UCSD-AML1 (cell line): ENCODE measurements at regions not wholly inside any gene's neighbourhood (a gene's known extent, or its start where the extent isn't known, plus 50 kb on each side); places are given as distances from the start of the nearest gene placed in this dataset.
"Not testable (repeated sequence)": the region's sequence is repeated elsewhere in the genome, so short reads cannot be mapped to it uniquely, and the experiment has no call there.

Experiments used
- DNase-seq: peaks from one replicate; lab custom pipeline; 2025; ENCODE audit not compliant: unreplicated experiment; lab: John Stamatoyannopoulos, UW

GRCh38 chr4:126993351-126993750 lies 639.4 kb upstream of the INTU start:
- DNase-seq, result no peak

DNA sequence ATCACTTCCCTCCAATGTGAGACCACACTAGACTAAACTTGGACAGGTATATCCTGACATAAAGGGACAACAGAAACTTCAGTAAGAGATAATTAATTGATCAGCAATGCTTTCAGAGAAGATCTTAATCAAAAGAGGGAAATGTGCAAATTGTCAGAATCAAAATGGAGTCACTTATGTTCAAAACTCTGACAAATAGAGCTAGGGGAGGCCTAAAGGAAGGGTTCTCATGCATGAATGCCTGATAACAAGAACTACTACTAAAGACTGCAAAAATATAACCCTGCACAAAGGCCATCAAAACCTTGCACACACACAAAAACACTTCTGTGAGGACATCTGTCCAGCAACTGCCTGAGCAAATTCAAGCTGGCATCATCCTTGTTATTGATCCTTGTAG lies 637.5 kb upstream of the INTU start:
- DNase-seq, result no peak

DNA sequence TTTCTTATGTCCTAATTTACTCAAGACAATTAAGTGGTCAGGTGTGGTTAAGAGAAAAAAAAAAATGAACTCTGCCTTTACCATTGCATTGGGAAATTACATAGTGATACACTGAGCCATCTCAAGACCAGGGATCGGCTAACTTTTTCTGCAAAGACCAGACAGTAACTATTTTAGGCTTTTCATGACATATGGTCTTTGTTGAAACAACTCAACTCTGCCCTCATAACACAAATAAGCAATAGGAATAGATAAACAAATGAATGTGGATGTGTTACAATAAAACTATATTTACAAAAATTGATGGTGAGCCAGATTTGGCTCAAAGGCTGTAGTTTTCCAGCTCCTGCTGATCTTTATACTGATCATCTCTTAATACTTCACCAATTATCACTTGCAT lies 632.6 kb upstream of the INTU start:
- DNase-seq, result no peak

DNA sequence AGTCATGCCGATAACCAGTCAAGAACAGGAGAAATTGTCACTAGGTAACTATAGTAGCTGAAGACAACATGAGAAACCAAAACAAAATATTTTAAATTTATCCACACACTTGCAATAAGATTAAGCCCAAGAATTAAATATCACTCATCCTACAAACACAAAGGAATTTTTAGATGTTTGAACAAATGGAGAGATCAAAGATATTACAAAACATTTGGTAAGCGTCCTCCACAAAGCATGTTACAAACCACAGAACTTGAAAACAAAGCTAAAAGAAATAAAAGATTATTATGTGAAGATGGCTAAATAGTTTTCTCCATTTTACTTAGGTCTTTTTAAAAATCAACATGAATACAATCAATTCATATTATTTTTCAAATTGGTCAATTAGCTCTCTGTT lies 631.9 kb upstream of the INTU start:
- DNase-seq, result no peak

- no peak for DNase-seq
Observed at GRCh38 chr4:127001933-127002332, 630.8 kb upstream of the INTU start.

GRCh38 chr4:127006446-127006877 lies 626.3 kb upstream of the INTU start:
- DNase-seq, result no peak

- no peak for DNase-seq
Observed at GRCh38 chr4:127007305-127007704, 625.5 kb upstream of the INTU start.

- DNase-seq, result no peak
Observed at GRCh38 chr4:127012549-127012948, 620.2 kb upstream of the INTU start.

DNA sequence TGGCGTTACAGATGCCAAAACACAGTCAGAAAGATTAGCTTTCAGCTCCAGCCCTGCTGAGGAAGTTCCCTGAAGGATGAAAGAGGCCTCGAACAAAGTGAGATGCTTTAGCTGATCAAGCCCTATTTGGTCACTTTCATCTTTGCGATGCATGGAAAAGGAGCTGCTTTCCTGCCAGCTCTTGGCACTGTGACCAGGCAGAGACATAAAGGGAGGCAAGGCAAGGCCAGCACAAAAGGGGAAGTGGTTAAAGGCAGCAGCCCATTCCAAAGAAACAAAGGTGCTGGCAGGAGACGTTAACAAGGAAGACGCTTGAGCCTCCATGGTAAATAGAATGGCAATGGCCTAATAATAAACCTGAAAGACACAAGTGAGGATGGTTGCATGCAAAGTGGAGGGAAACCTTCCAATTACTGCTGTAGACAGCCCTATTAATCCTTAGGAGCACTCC lies 617.1 kb upstream of the INTU start:
- DNase-seq, result peak; percentile 8

GRCh38 chr4:127018381-127018780 lies 614.4 kb upstream of the INTU start:
- DNase-seq, result no peak

GRCh38 chr4:127020831-127021230 lies 611.9 kb upstream of the INTU start:
- not testable (repeated sequence) for DNase-seq

- DNase-seq, result no peak
Observed at GRCh38 chr4:127036296-127036695, 596.5 kb upstream of the INTU start.

GRCh38 chr4:127045861-127046260 lies 586.9 kb upstream of the INTU start:
- no peak for DNase-seq

DNA sequence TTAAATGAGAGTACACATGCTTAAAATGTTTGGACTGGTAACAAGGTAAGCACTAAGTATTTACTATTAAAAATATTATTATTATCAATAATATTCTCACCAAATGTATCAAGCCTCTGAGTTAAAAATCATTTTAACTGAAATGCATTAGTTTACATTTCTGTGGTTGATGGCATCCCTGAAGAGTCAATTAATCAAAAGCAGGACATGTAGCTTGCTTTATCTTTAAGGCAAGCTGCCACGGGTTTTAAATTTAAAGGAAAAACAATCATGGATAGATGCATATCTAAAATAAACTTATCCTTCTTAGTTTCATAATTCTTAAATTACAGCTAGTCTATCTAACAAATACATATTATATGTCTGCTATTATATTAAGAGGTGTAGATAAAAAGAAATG lies 584.8 kb upstream of the INTU start:
- DNase-seq, result no peak

GRCh38 chr4:127048376-127049044 lies 584.2 kb upstream of the INTU start:
- no peak for DNase-seq

- no peak for DNase-seq
Observed at GRCh38 chr4:127049526-127049925, 583.2 kb upstream of the INTU start.

DNA sequence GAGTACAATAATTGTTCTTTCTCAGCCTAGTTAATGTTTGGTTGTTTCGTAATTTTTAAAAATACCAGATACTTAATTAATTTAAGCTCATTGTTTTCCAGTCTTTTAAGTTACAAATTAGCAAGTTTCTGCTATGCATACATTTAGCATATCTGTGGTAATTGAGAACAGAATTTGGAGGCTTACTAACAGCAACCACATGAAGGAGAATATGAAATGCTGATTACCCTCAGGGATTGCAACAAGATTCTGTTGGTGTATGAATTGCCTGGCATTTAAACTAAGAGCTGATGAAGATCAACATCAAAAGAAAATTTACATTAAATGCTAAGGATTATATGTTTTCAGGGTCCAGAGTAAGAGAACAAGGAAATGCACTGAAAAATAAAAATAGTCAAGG lies 580.0 kb upstream of the INTU start:
- DNase-seq, result no peak

DNA sequence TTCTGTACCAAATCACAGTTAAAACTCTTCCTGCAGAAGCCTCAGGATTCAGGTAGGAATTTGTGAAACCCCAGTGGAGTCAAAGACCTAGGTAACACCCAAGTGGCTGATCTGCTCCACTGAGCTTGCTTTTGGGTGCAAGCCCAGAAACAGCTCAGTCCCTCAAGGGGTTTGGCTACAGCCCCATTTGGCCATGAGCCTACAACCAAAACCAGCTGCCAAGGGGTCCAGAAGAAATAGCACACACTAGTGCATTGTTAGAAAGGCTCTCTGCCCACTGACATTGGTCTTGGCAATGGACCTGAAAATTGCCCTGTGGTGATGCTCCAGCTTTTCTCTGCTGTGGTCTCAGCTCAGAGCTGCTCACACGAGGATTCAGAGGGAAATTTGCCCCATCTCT lies 577.4 kb upstream of the INTU start:
- no peak for DNase-seq

- DNase-seq, result no peak
Observed at GRCh38 chr4:127069675-127070074, 563.1 kb upstream of the INTU start.

DNA sequence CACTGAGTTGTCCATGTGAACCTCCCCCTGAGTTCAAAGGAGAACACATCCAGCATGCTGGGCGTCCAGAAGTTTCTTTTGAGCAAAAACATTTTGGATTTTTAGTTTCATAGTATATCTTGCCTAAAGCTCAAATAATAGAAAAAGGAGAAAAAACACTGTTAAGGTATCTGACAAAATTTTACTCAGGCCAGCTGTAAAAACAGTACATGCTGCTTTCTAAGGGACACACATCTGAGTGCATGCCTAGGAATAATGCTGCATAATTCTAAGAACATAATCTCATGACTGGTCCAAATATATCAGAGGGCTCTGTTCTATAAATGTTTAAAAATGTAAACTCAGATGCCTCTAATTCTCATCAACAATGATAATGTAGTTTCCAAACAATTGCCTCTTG lies 561.3 kb upstream of the INTU start:
- DNase-seq, result no peak

GRCh38 chr4:127080141-127080540 lies 552.6 kb upstream of the INTU start:
- no peak for DNase-seq

DNA sequence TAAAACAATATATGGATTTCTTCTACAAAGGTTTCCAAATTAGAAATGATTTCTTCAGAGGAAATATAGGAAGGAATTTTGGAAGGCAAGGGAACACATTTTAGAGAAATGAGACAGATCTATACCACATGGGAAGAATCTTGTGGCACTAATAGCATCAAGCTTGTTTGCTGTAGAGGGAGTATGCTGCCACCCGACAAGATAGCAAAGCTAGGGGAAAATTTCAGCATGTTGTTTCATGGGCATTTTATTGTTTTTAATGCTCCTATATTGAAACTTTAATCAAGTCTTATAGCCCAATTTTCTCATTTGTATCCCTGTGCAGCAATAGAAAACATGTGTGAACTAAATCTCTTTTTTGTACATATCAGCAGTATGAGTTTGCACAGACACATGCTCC lies 551.7 kb upstream of the INTU start:
- DNase-seq, result no peak

DNA sequence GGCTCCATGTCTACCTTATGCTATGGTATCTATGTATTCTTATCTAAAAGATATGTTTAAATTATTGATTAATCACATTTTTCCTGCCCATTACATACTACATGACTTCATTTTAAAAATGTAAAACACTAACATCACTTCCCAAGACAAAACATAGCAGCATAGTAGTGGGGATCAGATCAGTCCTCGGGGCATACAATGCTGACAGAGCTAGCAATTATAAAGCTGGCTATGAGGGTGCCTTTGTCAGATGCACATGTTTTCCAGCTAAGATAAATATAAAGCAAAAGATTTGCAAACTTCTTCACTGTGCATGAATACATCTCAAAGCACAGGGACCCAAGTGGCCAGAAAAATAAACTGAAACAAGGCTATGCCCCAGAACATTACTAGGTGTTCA lies 549.8 kb upstream of the INTU start:
- DNase-seq, result no peak
